ENCODE measurements at regions not wholly inside any gene's neighbourhood (a gene's known extent, or its start where the extent isn't known, plus 50 kb on each side); places are given as distances from the start of the nearest gene placed in this dataset.

- TF ChIP-seq, protein P1, sequence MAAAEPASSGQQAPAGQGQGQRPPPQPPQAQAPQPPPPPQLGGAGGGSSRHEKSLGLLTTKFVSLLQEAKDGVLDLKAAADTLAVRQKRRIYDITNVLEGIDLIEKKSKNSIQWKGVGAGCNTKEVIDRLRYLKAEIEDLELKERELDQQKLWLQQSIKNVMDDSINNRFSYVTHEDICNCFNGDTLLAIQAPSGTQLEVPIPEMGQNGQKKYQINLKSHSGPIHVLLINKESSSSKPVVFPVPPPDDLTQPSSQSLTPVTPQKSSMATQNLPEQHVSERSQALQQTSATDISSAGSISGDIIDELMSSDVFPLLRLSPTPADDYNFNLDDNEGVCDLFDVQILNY (CRISPR knock-in tag; IDR thresholded peaks at IDR 0.05): no peak
- TF ChIP-seq CREB1 (CRISPR knock-in tag; IDR thresholded peaks at IDR 0.05) (no peak), CTCF (IDR thresholded peaks at IDR 0.05) (no peak), ZNF532 (CRISPR knock-in tag; IDR thresholded peaks at IDR 0.05; ENCODE audit: borderline replicate concordance) (no peak)
Measured at GRCh38 chr7:131080754-131081153, 246.9 kb upstream of the MKLN1 start.

Data from WTC11 (cell line).